WTC11 (cell line): ENCODE measurements at regions not wholly inside any gene's neighbourhood (a gene's known extent, or its start where the extent isn't known, plus 50 kb on each side); places are given as distances from the start of the nearest gene placed in this dataset.

ENCODE experiments used
- ATAC-seq: fragments of 200-7000 bp; cut with Tn5 transposase; 2 replicates; pipeline ENCODE4 v1.10.0; 2021; ENCODE audit warnings: mild to moderate bottlenecking, moderate library complexity
- CTCF ChIA-PET: fragments of 300-600 bp; sonication (Branson Sonifier 250); formaldehyde crosslinking; loops from one replicate; lab custom pipeline; 2021; ENCODE audit warnings: antibody characterized with exemption; lab: Charles Lee
- POLR2A ChIA-PET: fragments of 350-600 bp; sonication (Branson Sonifier 250); formaldehyde crosslinking; loops from one replicate; lab custom pipeline; 2021; ENCODE audit warnings: antibody characterized with exemption; lab: Charles Lee
- DNase-seq: peaks from one replicate; pipeline ENCODE4 v3.0.0; 2021; ENCODE audit warnings: low spot score
- H3K27ac Mint-ChIP-seq: 2 replicates; pipeline ENCODE4 v1.8.0; 2021; ENCODE audit warnings: mixed read lengths
- H3K27me3 Mint-ChIP-seq: 2 replicates; pipeline ENCODE4 v1.8.0; 2021; ENCODE audit warnings: low read depth, mild to moderate bottlenecking, moderate library complexity, mixed read lengths
- H3K36me3 Mint-ChIP-seq: 2 replicates; pipeline ENCODE4 v1.8.0; 2021; ENCODE audit warnings: mixed read lengths
- H3K4me1 Mint-ChIP-seq: 2 replicates; pipeline ENCODE4 v1.8.0; 2022; ENCODE audit warnings: mixed read lengths
- H3K4me3 Mint-ChIP-seq: 2 replicates; pipeline ENCODE4 v1.8.0; 2021; ENCODE audit warnings: mild to moderate bottlenecking, moderate library complexity, mixed read lengths
- H3K9me3 Mint-ChIP-seq: 2 replicates; pipeline ENCODE4 v1.8.0; 2021; ENCODE audit warnings: mixed read lengths
- ATF3 ChIP-seq: sonication (generic); formaldehyde crosslinking; conservative IDR thresholded peaks from 2 replicates; pipeline ENCODE4 v1.8.1; 2022; ENCODE audit warnings: mild to moderate bottlenecking, missing genetic modification reagents
- CTCF ChIP-seq: fragments of 200-600 bp; IDR thresholded peaks from 2 replicates; pipeline ENCODE4 v1.8.0; 2022; ENCODE audit warnings: antibody characterized with exemption
- EMX1 ChIP-seq: fragments of 250-450 bp; sonication (Bioruptor Pico); IDR thresholded peaks from 2 replicates; pipeline ENCODE4 v1.8.0; 2021; ENCODE audit warnings: mild to moderate bottlenecking
- FOXJ3 ChIP-seq: sonication (generic); formaldehyde crosslinking; IDR thresholded peaks from 2 replicates; pipeline ENCODE4 v1.9.0; 2021; ENCODE audit warnings: missing genetic modification reagents, mild to moderate bottlenecking, borderline replicate concordance
- FOXK1 ChIP-seq: sonication (generic); formaldehyde crosslinking; IDR thresholded peaks from 2 replicates; pipeline ENCODE4 v1.8.0; 2022; ENCODE audit warnings: mild to moderate bottlenecking, moderate library complexity, missing genetic modification reagents
- FOXP1 ChIP-seq: sonication (generic); formaldehyde crosslinking; IDR thresholded peaks from 2 replicates; pipeline ENCODE4 v1.8.0; 2022; ENCODE audit warnings: missing genetic modification reagents, mild to moderate bottlenecking, moderate library complexity, borderline replicate concordance
- JAZF1 ChIP-seq: fragments of 250-450 bp; sonication (Bioruptor Pico); IDR thresholded peaks from 2 replicates; pipeline ENCODE4 v1.9.0; 2021; ENCODE audit warnings: moderate library complexity, mild to moderate bottlenecking, inconsistent platforms
- JUN ChIP-seq: sonication (generic); formaldehyde crosslinking; IDR thresholded peaks from 2 replicates; pipeline ENCODE4 v1.8.0; 2023; ENCODE audit warnings: mild to moderate bottlenecking, missing genetic modification reagents
- MYBL2 ChIP-seq: sonication (generic); formaldehyde crosslinking; IDR thresholded peaks from 2 replicates; pipeline ENCODE4 v1.8.1; 2023; ENCODE audit warnings: mild to moderate bottlenecking, moderate library complexity, missing genetic modification reagents
- NR2C2 ChIP-seq: sonication (generic); formaldehyde crosslinking; IDR thresholded peaks from 2 replicates; pipeline ENCODE4 v1.8.0; 2022; ENCODE audit warnings: mild to moderate bottlenecking, missing genetic modification reagents
- PREB ChIP-seq: sonication (generic); formaldehyde crosslinking; IDR thresholded peaks from 2 replicates; pipeline ENCODE4 v1.8.1; 2022; ENCODE audit warnings: mild to moderate bottlenecking, missing genetic modification reagents, moderate library complexity, borderline replicate concordance
- STAT6 ChIP-seq: sonication (generic); formaldehyde crosslinking; conservative IDR thresholded peaks from 2 replicates; pipeline ENCODE4 v1.8.1; 2023; ENCODE audit warnings: mild to moderate bottlenecking, low read depth, missing genetic modification reagents, moderate library complexity
- TCF7 ChIP-seq: sonication (generic); formaldehyde crosslinking; IDR thresholded peaks from 2 replicates; pipeline ENCODE4 v1.8.0; 2022; ENCODE audit warnings: mild to moderate bottlenecking, low read depth, missing genetic modification reagents, moderate library complexity
- ZNF232 ChIP-seq: sonication (generic); formaldehyde crosslinking; IDR thresholded peaks from 2 replicates; pipeline ENCODE4 v1.8.0; 2022; ENCODE audit warnings: mild to moderate bottlenecking, missing genetic modification reagents
- ZNF396 ChIP-seq: fragments of 250-450 bp; sonication (Bioruptor Pico); IDR thresholded peaks from 2 replicates; pipeline ENCODE4 v1.8.0; 2021; ENCODE audit warnings: mild to moderate bottlenecking, moderate library complexity, borderline replicate concordance
- ZNF532 ChIP-seq: fragments of 250-450 bp; sonication (Bioruptor Pico); IDR thresholded peaks from 2 replicates; pipeline ENCODE4 v1.9.0; 2021; ENCODE audit warnings: mild to moderate bottlenecking, borderline replicate concordance

GRCh38 chr2:234251326-234252271 lies 201.1 kb downstream of the SPP2 start:
- Mint-ChIP-seq H3K4me3 (no peak overlapping the region), H3K36me3 (peaks cover 17% of the 10 kb centered on the region), H3K4me1 (no peaks in the 10 kb centered on the region; the same call in 1 of the 2 replicates), H3K27ac (no peak overlapping the region), H3K27me3 (no peaks in the 10 kb centered on the region), H3K9me3 (peaks cover 20% of the 10 kb centered on the region)
- DNase-seq (no peak), ATAC-seq (no peak)
- no peak for TF ChIP-seq NR2C2
- TF ChIP-seq PREB, result no peak
- TF ChIP-seq EMX1, result no peak
- TF ChIP-seq CTCF, result no peak
- no peak for TF ChIP-seq ZNF532 (CRISPR knock-in tag)
- no peak for TF ChIP-seq ZNF232 (CRISPR knock-in tag)
- no peak for TF ChIP-seq ATF3 (CRISPR knock-in tag)
- no peak for TF ChIP-seq FOXJ3
- POLR2A ChIA-PET, result interaction anchor here (0.5 kb wide), 1 partner anchor 16 kb away, joined by 6 read pairs; no protein-coding TSS in a partner anchor
- CTCF ChIA-PET, result interaction anchor here (1.4 kb wide), 1 partner anchor 9 kb away, joined by 3 read pairs; no protein-coding TSS in a partner anchor

GRCh38 chr2:234250926-234251325 lies 200.4 kb downstream of the SPP2 start:
- POLR2A ChIA-PET, result no interaction called here
- CTCF ChIA-PET, result interaction anchor here (1.4 kb wide), 1 partner anchor 9 kb away, joined by 3 read pairs; no protein-coding TSS in a partner anchor
- no peak overlapping the region for H3K4me3 Mint-ChIP-seq

More at GRCh38 chr2:234250926-234251325, 200.4 kb downstream of the SPP2 start:
- Mint-ChIP-seq H3K27ac (no peak overlapping the region), H3K27me3 (no peaks in the 10 kb centered on the region), H3K4me1 (no peaks in the 10 kb centered on the region; the same call in 1 of the 2 replicates), H3K9me3 (peaks cover 20% of the 10 kb centered on the region), H3K36me3 (peaks cover 19% of the 10 kb centered on the region)
- ATAC-seq (no peak), DNase-seq (no peak)
- no peak for TF ChIP-seq MYBL2 (CRISPR knock-in tag)
- TF ChIP-seq JAZF1 (CRISPR knock-in tag), result no peak
- no peak for TF ChIP-seq TCF7 (CRISPR knock-in tag)
- no peak for TF ChIP-seq FOXK1 (CRISPR knock-in tag)
- TF ChIP-seq FOXP1 (CRISPR knock-in tag), result no peak
- TF ChIP-seq JUN (CRISPR knock-in tag), result no peak
- TF ChIP-seq ZNF396 (CRISPR knock-in tag), result no peak
- no peak for TF ChIP-seq CTCF
- TF ChIP-seq STAT6 (CRISPR knock-in tag), result no peak
